ENCODE measurements at regions not wholly inside any gene's neighbourhood (a gene's known extent, or its start where the extent isn't known, plus 50 kb on each side); places are given as distances from the start of the nearest gene placed in this dataset.

- no peak for TF ChIP-seq CTCF (conservative IDR thresholded peaks at IDR 0.05; ENCODE audit: low read depth, low read length)
- no peak for DNase-seq (ENCODE audit: low read depth)
- H3K4me3 ChIP-seq (ENCODE audit: low read depth, low read length): no peak overlapping the region
These were observed 964.3 kb upstream of the NUDT12 start for GRCh38 chr5:104526866-104527265.

- no peak for TF ChIP-seq CTCF (conservative IDR thresholded peaks at IDR 0.05; ENCODE audit: low read depth, low read length)
- peak; percentile 9 for DNase-seq (ENCODE audit: low read depth)
- no peak overlapping the region for H3K4me3 ChIP-seq (ENCODE audit: low read depth, low read length)
These were observed 951.1 kb upstream of the NUDT12 start for GRCh38 chr5:104513640-104514072.

GRCh38 chr5:104513121-104513602 lies 950.6 kb upstream of the NUDT12 start:
- no peak overlapping the region for H3K4me3 ChIP-seq (ENCODE audit: low read depth, low read length)
- TF ChIP-seq CTCF (conservative IDR thresholded peaks at IDR 0.05; ENCODE audit: low read depth, low read length): no peak
- peak; percentile 54 for DNase-seq (ENCODE audit: low read depth)

GRCh38 chr5:104512063-104512825 lies 949.7 kb upstream of the NUDT12 start:
- H3K4me3 ChIP-seq (ENCODE audit: low read depth, low read length): no peak overlapping the region
- TF ChIP-seq CTCF (conservative IDR thresholded peaks at IDR 0.05; ENCODE audit: low read depth, low read length): no peak
- peak; percentile 29 for DNase-seq (ENCODE audit: low read depth)

GRCh38 chr5:104498281-104498680 lies 935.7 kb upstream of the NUDT12 start:
- DNase-seq (ENCODE audit: low read depth): peak; percentile 54
- H3K4me3 ChIP-seq (ENCODE audit: low read depth, low read length): no peak overlapping the region
- TF ChIP-seq CTCF (conservative IDR thresholded peaks at IDR 0.05; ENCODE audit: low read depth, low read length): no peak

- no peak for TF ChIP-seq CTCF (conservative IDR thresholded peaks at IDR 0.05; ENCODE audit: low read depth, low read length)
- H3K4me3 ChIP-seq (ENCODE audit: low read depth, low read length): no peak overlapping the region
- no peak for DNase-seq (ENCODE audit: low read depth)
These were observed 931.5 kb upstream of the NUDT12 start for GRCh38 chr5:104494083-104494482.

GRCh38 chr5:104472811-104473210 lies 910.2 kb upstream of the NUDT12 start:
- TF ChIP-seq CTCF (conservative IDR thresholded peaks at IDR 0.05; ENCODE audit: low read depth, low read length): no peak
- H3K4me3 ChIP-seq (ENCODE audit: low read depth, low read length): no peak overlapping the region
- no peak for DNase-seq (ENCODE audit: low read depth)

Data from choroid plexus epithelial cell (primary cell).